Endometrial microvascular endothelial cells (primary cell): ENCODE measurements at regions not wholly inside any gene's neighbourhood (a gene's known extent, or its start where the extent isn't known, plus 50 kb on each side); places are given as distances from the start of the nearest gene placed in this dataset.
"Not testable (repeated sequence)": the region's sequence is repeated elsewhere in the genome, so short reads cannot be mapped to it uniquely, and the experiment has no call there.

Experiments
- in situ Hi-C: cut with HindIII; loops from 2 replicates; pipeline ENCODE4 v1.10.0; 2017; ENCODE audit warnings: low sequenced_read_pairs, low pct_unique_long_range_greater_than_20kb; ENCODE audit errors: inconsistent ontology term

- in situ Hi-C loops = loop anchor here (25.0 kb wide), 1 partner anchor 254 kb away; no protein-coding TSS in a partner anchor
These were observed 143.6 kb downstream of the DUSP6 start for GRCh38 chr12:89208661-89209096.

DNA sequence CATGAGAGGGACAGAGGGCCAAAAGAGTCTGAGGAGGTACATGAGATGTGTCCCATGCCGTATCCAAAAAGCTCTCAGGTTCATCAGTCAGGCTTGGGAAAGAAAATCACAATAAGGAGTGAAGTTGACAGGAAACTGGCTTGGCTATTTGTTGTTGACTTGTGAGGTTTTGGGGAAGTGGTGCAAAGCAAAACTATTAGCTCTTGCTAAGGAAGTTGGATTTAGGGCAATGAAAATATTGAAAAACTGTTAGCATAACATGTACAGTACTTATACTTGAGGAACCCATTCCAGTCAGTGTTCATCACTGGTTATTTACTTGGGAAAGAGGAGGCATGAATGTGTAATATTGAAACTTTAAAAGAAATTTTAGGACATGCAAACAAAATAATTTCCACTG, 145.9 kb downstream of the DUSP6 start:
- in situ Hi-C loops = loop anchor here (25.0 kb wide), 1 partner anchor 256 kb away; no protein-coding TSS in a partner anchor

DNA sequence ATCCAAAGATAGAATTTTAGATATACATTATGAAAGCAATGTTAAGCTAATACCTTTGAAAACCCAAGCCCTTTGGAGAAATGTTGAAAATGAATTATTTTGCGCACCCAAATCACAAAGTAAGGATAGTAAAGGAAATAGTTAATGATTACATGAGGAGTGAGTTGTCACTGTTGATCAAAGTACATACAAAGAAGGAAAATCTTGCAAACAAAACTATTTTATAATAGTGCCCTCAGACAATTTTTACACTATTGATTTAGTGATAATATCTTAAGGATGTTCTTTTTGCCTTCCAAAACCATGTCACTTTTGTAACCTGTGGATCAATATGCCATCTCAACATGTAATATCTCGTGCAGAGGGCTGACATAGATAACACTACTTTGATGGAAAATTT, 146.8 kb downstream of the DUSP6 start:
- in situ Hi-C loops = loop anchor here (25.0 kb wide), 1 partner anchor 257 kb away; no protein-coding TSS in a partner anchor

DNA sequence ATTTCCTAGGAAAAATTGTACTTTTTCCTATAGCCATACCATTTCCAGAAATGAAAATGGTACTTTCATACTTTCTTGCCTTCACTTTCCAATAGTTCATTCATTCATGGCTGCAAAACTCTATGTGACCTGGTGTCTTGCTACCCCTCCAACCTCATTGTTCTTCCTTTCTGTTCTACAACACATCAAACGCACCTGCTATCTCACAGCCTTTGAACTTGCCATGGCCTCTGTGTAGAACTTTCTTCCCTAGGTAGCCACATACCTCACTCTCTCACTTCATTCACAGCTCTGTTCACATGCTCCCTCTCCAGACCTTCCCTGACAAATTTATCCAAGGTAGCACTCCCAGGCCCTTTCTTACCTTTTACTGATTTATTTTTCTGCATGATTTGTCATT, 149.2 kb downstream of the DUSP6 start:
- in situ Hi-C loops = loop anchor here (25.0 kb wide), 1 partner anchor 259 kb away; no protein-coding TSS in a partner anchor

DNA sequence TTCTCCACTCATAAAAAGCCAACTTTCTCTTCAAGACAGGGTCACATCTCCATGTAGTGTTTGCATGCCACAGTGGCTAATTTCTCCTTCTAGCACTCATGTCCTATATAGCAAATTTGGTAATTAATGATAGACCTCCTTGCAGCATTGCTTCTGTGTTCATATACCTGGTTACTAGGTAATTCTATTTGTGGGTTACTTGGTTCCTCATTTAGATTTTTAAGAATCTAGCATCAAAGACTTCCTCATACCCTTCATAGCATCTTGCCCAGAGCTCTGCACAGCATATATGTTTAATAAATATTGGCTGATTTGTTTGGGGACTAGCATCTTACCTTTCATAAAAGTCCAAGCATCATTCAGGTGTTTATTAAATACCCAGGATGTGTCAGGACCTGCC, 152.1 kb downstream of the DUSP6 start:
- in situ Hi-C loops = loop anchor here (25.0 kb wide), 1 partner anchor 262 kb away; no protein-coding TSS in a partner anchor

DNA sequence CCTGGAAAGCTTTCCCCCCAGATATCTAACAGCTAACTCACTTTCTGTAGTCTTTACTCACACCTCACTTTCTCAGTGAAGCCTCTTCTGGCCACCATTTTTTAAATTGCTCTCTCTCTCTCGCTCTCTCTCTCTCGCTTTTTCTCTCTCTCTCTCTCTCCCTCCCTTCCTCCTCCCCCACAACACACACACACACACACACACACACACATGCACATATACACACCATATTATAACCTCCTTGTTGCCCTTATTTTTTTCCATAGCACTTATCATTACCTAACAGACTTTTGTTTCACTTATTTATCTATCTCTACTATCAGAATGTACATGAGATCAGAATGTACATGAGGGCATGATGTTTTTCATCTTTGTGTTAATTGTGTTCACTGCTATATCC, 156.8 kb downstream of the DUSP6 start:
- in situ Hi-C loops = no loop called here

- in situ Hi-C loops = no loop called here
These were observed 157.6 kb downstream of the DUSP6 start for GRCh38 chr12:89194683-89195082.

DNA sequence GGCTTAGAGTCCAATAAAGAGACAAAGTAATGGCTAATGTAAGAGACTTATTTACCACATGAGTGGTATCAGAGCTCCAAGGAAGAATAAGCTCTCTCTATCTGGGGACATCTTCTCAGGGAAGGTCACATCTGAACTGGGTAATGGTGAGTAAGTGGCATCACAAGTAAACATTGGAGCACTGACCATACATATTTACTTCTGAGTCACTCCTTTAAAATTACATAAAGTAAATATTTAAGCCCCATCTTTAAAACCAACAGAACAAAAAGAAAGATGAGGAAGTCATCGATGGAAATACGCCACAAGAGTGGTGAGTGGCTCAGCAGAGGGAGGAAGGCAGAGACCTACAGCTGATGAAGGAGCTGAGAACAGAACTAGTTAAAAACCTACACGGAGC, 159.9 kb downstream of the DUSP6 start:
- in situ Hi-C loops = no loop called here

DNA sequence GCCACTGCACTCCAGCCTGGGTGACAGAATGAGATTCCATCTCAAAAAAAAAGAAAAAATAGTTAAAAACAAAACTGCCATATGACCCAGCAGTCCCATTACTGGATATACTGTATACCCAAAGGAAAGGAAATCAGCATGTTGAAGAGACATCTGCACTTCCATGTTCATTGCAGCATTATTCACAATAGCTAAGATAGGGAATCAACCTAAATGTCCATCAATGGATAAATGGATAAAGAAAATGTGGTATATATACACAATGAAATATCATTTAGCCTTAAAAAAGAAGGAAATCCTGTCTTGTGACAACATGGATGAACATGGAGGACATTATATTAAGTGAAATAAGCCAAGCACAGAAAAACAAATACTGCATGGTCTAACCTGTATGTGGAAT, 160.7 kb downstream of the DUSP6 start:
- in situ Hi-C loops = not testable (repeated sequence)

GRCh38 chr12:89189448-89189847, 162.9 kb downstream of the DUSP6 start:
- in situ Hi-C loops = no loop called here

GRCh38 chr12:89187507-89187906, 164.8 kb downstream of the DUSP6 start:
- in situ Hi-C loops = no loop called here

GRCh38 chr12:89185889-89186288, 166.4 kb downstream of the DUSP6 start:
- in situ Hi-C loops = no loop called here

DNA sequence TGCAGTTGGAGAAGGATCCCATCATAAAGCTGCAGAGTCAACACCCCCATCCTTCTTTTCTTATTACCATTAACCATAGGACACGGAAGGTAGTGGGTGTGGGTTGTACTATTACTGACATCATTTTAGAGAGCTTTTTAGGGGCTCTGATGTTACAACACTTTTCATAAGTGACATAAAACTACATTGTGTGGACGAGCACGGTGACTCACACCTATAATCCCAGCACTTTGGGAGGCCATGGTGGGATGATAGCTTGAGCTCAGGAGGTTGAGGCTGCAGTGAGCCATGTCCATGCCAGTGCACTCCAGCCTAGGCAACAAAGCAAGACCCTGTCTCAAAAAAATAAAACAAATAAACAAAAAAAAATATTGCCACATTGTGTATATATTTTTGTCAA, 167.1 kb downstream of the DUSP6 start:
- in situ Hi-C loops = no loop called here

DNA sequence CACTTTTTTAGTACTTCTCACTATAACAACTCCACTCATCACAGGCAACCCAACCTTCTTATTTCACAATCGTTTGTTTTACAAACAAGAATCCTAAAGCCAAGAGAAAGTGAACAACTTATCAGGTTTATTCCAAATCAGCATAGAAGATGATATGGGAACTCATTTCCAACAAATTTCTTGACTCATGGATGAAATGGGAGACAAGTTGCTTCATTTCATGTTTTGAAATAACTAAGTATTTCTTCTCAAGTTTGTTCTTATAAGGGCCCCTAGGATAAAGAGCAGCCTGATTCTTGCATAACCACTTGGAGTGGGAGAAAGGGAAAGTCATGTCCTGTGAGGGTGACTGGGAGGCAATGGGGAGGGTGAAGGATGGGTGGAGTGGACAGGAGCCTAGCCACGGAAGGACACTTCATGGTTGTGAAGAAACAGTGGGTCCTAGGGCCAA, 168.3 kb downstream of the DUSP6 start:
- in situ Hi-C loops = no loop called here

- in situ Hi-C loops = no loop called here
These were observed 170.9 kb downstream of the DUSP6 start for GRCh38 chr12:89181271-89181920.

DNA sequence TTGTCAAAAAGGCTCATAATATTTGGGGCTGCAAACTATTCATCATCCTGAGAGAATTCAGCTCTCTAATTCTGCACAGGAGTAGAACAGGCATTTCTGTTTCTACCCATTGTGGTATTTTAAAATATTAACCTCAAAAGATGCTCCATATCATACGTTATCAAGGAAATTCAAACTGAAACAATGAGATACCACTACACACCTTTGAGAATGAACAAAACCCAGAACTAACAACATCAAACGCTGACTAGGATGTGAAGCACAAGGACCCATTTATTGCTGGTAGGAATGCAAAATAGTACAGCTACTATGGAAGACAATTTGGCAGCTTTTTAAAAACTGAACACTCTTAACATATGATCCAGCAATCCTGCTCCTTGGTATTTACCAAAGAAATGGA, 171.8 kb downstream of the DUSP6 start:
- in situ Hi-C loops = no loop called here

- in situ Hi-C loops = no loop called here
These were observed 172.3 kb downstream of the DUSP6 start for GRCh38 chr12:89179983-89180382.

- in situ Hi-C loops = no loop called here
These were observed 173.1 kb downstream of the DUSP6 start for GRCh38 chr12:89179245-89179644.

DNA sequence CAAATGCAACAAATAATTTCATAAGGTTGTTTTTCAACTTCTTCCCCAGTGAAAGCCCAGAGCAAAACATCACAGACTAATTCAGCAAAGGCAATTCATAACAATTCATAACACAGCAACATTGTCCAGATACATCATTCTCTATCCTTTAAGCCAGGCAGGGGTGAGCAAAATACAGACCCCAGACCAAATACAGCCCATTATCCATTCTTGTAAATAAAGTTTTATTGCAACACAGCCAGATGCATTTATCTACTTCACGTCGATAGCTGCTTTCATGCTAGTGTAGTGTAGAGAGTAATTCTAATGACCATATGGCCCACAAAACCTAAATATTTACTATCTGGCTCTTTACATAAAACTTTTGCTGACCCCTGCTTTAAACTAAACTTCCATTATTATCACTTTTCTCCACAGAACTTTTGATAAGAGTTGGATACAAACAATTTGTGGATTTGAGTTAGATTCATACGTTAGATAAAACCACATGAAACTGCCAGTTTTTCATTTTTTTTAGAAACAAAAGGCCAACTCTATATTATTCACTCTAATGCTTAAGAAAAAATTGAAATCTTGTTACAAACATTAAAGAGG, 174.4 kb downstream of the DUSP6 start:
- in situ Hi-C loops = no loop called here

DNA sequence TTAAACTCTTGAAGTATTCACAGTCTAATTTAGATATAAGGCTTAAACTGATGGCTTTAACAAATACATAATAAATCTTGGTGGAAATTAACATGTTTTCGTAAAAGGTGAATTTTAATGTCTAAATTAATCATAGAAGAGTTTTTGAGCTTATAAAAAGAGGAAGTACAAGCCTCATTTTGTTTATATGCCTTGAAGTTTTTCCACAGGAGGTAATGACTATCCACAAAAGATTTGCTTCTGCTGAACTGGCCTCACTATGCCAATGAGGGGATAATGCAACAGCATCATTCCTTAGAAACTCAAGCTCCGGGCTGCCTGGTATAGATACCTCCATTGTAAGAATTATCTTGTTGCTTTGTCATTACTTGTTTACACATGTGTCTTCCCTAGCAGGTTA, 175.6 kb downstream of the DUSP6 start:
- in situ Hi-C loops = no loop called here
